Stimulated activated CD4-positive, alpha-beta T cell treated with anti-CD3 and anti-CD28 coated beads, Interleukin-1b, Interleukin-23, amount 100 ng/mL, for 4 hours (primary cell): ENCODE measurements at regions not wholly inside any gene's neighbourhood (a gene's known extent, or its start where the extent isn't known, plus 50 kb on each side); places are given as distances from the start of the nearest gene placed in this dataset.
A peak's percentile ranks its signal among the peaks of the same experiment; 100 is the strongest.

Experiments used
- DNase-seq, 2 donors: peaks; one replicate each; pipeline ENCODE4 v3.0.0-alpha.2; 2020; ENCODE audit warnings: low read depth in 2 of 2

DNA sequence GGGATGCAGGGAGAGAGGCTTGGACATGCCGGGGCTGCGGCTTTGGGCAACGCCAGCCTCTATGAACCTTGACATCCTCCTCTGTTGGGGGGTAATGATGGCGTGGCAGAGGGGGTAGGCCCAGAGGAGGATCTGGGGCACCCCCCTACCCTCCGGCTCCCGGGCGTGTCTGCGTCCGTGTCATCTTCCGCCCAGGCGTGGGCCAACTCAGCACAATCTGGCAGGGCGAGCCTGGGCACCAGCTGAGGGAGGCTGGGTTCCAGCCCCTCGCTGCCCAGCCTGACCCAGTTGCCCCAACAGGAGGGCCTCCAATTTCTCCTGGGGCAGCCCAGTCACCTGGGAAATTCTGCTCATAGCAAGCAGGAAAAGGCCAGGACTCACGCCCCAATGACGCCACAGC, 62.9 kb upstream of the IL17B start:
- no peak for DNase-seq

- no peak for DNase-seq
Observed at GRCh38 chr5:149441194-149441753, 62.2 kb upstream of the IL17B start.

- DNase-seq: no peak
Observed at GRCh38 chr5:149439899-149440542, 60.9 kb upstream of the IL17B start.

DNA sequence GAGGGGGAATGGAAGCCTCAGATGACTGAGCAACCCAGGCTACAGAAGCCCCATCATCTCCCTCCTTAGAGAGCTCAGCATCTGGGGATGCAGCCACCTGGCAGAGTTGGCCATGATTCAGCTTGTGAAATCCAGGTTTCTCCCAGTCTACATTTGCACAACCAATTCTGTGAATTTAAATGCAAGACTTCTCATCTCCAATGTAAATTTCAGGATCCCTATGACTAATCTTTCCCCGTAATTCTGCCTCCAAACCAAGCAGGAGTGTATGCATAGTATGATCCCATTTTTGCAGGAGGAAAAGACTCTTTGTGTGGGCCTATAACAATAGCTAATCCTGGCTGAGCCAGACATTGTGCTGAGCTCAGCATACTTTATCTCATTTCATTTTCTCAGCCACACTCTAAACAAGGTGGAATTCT, 59.6 kb upstream of the IL17B start:
- DNase-seq: no peak

- no peak for DNase-seq
Observed at GRCh38 chr5:149438281-149438680, 59.2 kb upstream of the IL17B start.

- no peak for DNase-seq
Observed at GRCh38 chr5:149437391-149438040, 58.4 kb upstream of the IL17B start.

DNA sequence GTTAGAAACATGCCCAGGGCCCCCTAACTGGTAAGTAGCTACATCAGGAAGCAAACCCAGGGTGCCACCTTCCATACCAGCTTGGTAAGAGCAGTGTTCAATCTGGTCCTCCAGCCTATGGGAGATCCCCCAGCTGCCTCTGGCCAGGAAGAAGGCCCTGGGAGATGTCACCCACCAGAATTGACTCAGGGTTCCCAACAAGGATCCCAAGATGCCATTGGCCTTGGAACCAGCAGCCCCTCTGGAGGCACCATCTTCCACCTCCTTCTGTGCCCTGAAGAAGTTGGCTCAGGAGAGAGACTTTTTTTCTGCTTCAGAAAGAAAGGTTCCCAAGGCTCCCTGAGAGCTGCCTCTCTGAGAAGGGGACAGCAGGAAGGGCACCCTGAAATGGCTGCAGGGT, 56.6 kb upstream of the IL17B start:
- DNase-seq: no peak

GRCh38 chr5:149435015-149435376, 55.9 kb upstream of the IL17B start:
- DNase-seq: no peak

DNA sequence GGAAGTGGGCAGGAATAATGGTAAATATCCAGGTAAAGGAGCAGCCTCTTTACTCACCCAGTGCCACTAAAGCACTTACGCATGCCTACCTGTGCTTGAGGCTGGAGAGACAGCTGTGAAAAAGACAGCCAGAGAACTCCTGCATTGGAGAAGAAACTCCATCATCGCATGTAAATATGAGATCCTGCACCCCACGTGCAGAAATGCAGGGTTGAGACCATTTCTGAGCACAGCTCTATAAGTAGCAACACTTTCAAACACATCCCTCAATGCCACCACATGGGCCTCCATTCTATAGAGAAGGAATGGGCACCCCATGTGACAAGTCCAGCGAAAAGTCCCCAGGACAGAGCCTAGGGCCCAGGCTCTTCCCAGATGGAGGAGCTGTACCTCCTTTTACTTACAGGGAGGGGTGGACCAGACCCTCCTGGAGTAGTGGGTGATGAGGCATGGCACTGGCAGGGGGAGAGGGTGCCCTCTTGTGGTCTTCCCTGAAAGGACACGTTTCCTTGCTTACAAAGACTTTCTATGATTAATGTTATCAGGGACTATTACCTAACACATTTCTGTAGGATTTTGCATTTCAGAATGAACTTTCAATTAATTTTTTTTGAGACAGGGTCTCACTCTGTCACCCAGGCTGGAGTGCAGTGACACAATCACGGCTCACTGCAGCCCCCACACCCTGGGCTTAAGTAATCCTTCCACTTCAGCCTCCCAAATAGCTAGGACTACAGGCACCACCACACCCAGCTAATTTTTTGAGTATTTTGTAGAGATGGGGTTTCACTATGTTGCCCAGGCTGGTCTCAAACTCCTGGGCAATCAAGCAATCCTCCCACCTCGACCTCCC, 55.3 kb upstream of the IL17B start:
- peak; percentile 41 to 45 for DNase-seq

- no peak for DNase-seq
Observed at GRCh38 chr5:149433524-149434131, 54.5 kb upstream of the IL17B start.

DNA sequence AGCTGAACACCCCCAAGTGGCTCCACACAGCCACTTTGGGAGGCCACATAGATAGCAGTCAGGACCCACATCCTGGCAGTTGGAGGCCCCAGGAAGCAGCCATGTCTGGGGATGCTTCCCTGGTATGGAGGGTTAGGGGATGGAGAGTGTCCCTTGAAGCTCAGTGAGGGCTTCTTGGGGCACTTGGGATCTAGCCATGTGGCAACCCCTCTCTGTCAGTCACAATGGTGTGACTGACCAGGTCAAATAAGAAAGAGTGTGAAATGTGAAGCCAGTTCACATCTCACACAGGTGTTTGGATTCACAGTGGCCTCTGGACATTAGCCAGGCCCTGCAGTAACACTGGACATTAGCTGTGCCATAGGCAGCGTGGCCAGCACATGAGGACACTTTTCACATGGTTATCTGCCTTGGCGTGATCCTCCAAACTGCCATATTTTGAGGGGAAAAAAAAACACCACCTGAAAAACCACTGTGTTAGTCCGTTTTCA, 53.9 kb upstream of the IL17B start:
- no peak for DNase-seq

GRCh38 chr5:149432376-149432775, 53.3 kb upstream of the IL17B start:
- no peak for DNase-seq

DNA sequence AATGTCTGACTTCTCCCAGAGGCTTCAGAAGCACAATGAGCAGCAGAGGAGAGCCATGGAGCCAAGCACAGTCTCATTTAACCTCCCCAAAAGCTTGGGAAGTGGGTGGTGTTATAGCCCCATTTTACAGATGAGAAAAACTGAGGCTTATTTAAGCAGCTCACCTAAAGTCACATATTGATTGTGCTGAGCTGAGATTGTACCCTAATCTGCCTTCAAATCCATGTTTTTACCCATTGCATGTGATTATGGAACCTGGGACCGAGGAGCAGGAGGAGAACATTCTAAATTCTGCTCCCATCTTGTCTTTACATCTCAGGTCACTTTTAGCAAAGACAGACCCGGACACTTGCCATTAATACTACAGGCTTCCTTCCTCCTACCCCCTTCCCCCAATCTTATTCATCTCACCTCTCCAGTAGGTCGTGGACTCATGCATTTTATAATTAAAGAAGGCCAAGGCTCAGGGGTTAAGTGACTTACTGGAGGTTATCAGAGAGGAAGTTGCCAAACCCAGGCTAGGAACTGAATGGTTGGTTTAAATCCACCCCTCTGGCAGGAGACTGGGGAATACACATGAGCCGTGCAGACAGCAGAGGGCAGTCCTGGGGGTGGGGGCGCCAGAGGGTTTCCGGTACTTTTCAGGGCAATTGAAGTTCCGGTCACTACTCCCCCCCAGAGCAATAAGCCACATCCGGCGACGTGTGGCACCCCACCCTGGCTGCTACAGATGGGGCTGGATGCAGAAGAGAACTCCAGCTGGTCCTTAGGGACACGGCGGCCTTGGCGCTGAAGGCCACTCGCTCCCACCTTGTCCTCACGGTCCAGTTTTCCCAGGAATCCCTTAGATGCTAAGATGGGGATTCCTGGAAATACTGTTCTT, 51.0 kb upstream of the IL17B start:
- no peak for DNase-seq
